H1 (cell line): ENCODE measurements at regions not wholly inside any gene's neighbourhood (a gene's known extent, or its start where the extent isn't known, plus 50 kb on each side); places are given as distances from the start of the nearest gene placed in this dataset.

Experiments used
- CTCF ChIA-PET: fragments of 300-600 bp; sonication (Branson Sonifier 250); formaldehyde crosslinking; loops from one replicate; lab custom pipeline; 2021; ENCODE audit not compliant: partially characterized antibody; lab: Charles Lee
- POLR2A ChIA-PET: fragments of 300-600 bp; sonication (Branson Sonifier 250); formaldehyde crosslinking; loops from one replicate; lab custom pipeline; 2021; ENCODE audit warnings: inconsistent platforms; ENCODE audit not compliant: partially characterized antibody; lab: Charles Lee
- DNase-seq, 2 experiments: peaks; one replicate each; pipeline versions ENCODE4 v3.0.0 to v3.0.0-alpha.2; 2010 to 2022; ENCODE audit warnings: low spot score in 2 of 2, low read depth in 1 of 2, mixed read lengths in 1 of 2
- FAIRE-seq: peaks from 2 replicates; lab custom pipeline; 2011; peaks lifted over from hg19 to GRCh38; lab: Jason Lieb, UNC
- H2AFZ ChIP-seq: 2 replicates; pipeline ENCODE4 v1.8.1; 2012; ENCODE audit warnings: low read length, inconsistent platforms
- H2AK5ac ChIP-seq: 2 replicates; pipeline ENCODE4 v1.6.1; 2013; ENCODE audit warnings: low read depth, low read length
- H2BK120ac ChIP-seq: replicated peaks from 2 replicates; pipeline ENCODE3; 2013; ENCODE audit warnings: low read depth, low read length, inconsistent platforms
- H2BK12ac ChIP-seq: 2 replicates; pipeline ENCODE4 v1.6.1; 2013; ENCODE audit warnings: low read depth, low read length
- H2BK15ac ChIP-seq: 2 replicates; pipeline ENCODE4 v1.6.1; 2013; ENCODE audit warnings: low read length
- H2BK20ac ChIP-seq: 2 replicates; pipeline ENCODE4 v1.6.1; 2013; ENCODE audit warnings: low read length
- H2BK5ac ChIP-seq: 2 replicates; pipeline ENCODE4 v1.6.1; 2013; ENCODE audit warnings: low read depth, low read length
- H3K14ac ChIP-seq: 2 replicates; pipeline ENCODE4 v1.6.1; 2013; ENCODE audit warnings: inconsistent platforms; ENCODE audit not compliant: insufficient read length
- H3K18ac ChIP-seq: 2 replicates; pipeline ENCODE4 v1.6.1; 2013; ENCODE audit warnings: low read length; ENCODE audit errors: extremely low read depth
- H3K23ac ChIP-seq: 2 replicates; pipeline ENCODE4 v1.6.1; 2013; ENCODE audit warnings: inconsistent platforms; ENCODE audit not compliant: insufficient read length
- H3K23me2 ChIP-seq: 2 replicates; pipeline ENCODE4 v1.6.1; 2013; ENCODE audit warnings: low read depth, low read length
- H3K27ac ChIP-seq: 2 replicates; pipeline ENCODE4 v1.6.1; 2011; ENCODE audit warnings: low read depth, low read length, inconsistent platforms
- H3K27me3 ChIP-seq, 4 experiments: replicated peaks in 1 of 4; 1 replicate in 1 of 4; 2 replicates in 3 of 4; pipeline versions ENCODE4 v1.6.1 to v1.8.1; 2011 to 2013; ENCODE audit warnings: low read length in 3 of 4, mild to moderate bottlenecking in 3 of 4, inconsistent platforms in 2 of 4, mixed read lengths in 2 of 4, moderate library complexity in 1 of 4; ENCODE audit not compliant: control insufficient read depth in 3 of 4, insufficient read depth in 3 of 4; ENCODE audit errors: extremely low read depth in 1 of 4
- H3K36me3 ChIP-seq, 4 experiments: 2 replicates each; pipeline versions ENCODE4 v1.6.1 to v1.8.1; 2011 to 2013; ENCODE audit warnings: mild to moderate bottlenecking in 4 of 4, low read length in 3 of 4, moderate library complexity in 2 of 4, control low read depth in 1 of 4, inconsistent platforms in 1 of 4; ENCODE audit not compliant: insufficient read depth in 4 of 4, control insufficient read depth in 2 of 4
- H3K4ac ChIP-seq: replicated peaks from 2 replicates; pipeline ENCODE3; 2013; ENCODE audit warnings: low read length, low read depth, mixed read lengths, inconsistent platforms; ENCODE audit not compliant: insufficient read length
- H3K4me1 ChIP-seq, 4 experiments: replicated peaks in 1 of 4; 1 replicate in 1 of 4; 2 replicates in 3 of 4; pipeline versions ENCODE4 v1.6.1 to v1.8.1; 2011 to 2013; ENCODE audit warnings: low read length in 3 of 4, inconsistent platforms in 2 of 4, mixed read lengths in 1 of 4; ENCODE audit not compliant: insufficient read depth in 4 of 4, control insufficient read depth in 3 of 4
- H3K4me2 ChIP-seq, 2 experiments: 2 replicates each; pipeline versions ENCODE4 v1.6.1 to v1.8.1; 2011 to 2013; ENCODE audit warnings: low read depth in 2 of 2, low read length in 2 of 2, control low read depth in 1 of 2, inconsistent platforms in 1 of 2, mild to moderate bottlenecking in 1 of 2; ENCODE audit not compliant: insufficient read depth in 1 of 2
- H3K4me3 ChIP-seq, 4 experiments: fragments of 200-600, 300-600 bp in 1 of 4; sonication (generic), shearing (Covaris generic), sonication (Bioruptor Twin) in 1 of 4; 2 replicates each; pipeline versions ENCODE4 v1.5.1 to v1.8.1; 2011 to 2016; ENCODE audit warnings: low read length in 4 of 4, low read depth in 3 of 4, control low read depth in 2 of 4, inconsistent platforms in 2 of 4, mild to moderate bottlenecking in 2 of 4, mixed read lengths in 1 of 4, moderate library complexity in 1 of 4; ENCODE audit not compliant: insufficient read depth in 2 of 4; ENCODE audit errors: extremely low read depth in 1 of 4
- H3K56ac ChIP-seq: replicated peaks from 2 replicates; pipeline ENCODE3; 2013; ENCODE audit warnings: low read depth, mild to moderate bottlenecking, mixed read lengths, low read length, inconsistent platforms; ENCODE audit not compliant: insufficient read length
- H3K79me1 ChIP-seq: 2 replicates; pipeline ENCODE4 v1.6.1; 2013; ENCODE audit warnings: low read depth, low read length, control low read depth
- H3K79me2 ChIP-seq, 2 experiments: 2 replicates each; pipeline versions ENCODE4 v1.6.1 to v1.8.1; 2012 to 2013; ENCODE audit warnings: low read length in 2 of 2, mild to moderate bottlenecking in 2 of 2, inconsistent platforms in 1 of 2; ENCODE audit not compliant: insufficient read depth in 2 of 2, control insufficient read depth in 1 of 2
- H3K9ac ChIP-seq, 4 experiments: replicated peaks in 1 of 4; 1 replicate in 1 of 4; 2 replicates in 3 of 4; pipeline versions ENCODE4 v1.6.1 to v1.8.1; 2011 to 2013; ENCODE audit warnings: low read depth in 3 of 4, low read length in 3 of 4, control low read depth in 2 of 4, mild to moderate bottlenecking in 2 of 4, moderate library complexity in 2 of 4, inconsistent platforms in 1 of 4; ENCODE audit errors: extremely low read depth in 1 of 4
- H3K9me3 ChIP-seq, 2 experiments: 2 replicates each; pipeline versions ENCODE4 v1.6.1 to v1.8.1; 2012 to 2013; ENCODE audit warnings: mild to moderate bottlenecking in 2 of 2, moderate library complexity in 2 of 2, control low read depth in 1 of 2, inconsistent platforms in 1 of 2, low read depth in 1 of 2, low read length in 1 of 2, mixed read lengths in 1 of 2; ENCODE audit not compliant: insufficient read depth in 2 of 2
- H4K20me1 ChIP-seq, 2 experiments: replicated peaks in 1 of 2; 2 replicates each; pipeline versions ENCODE3 to v1.8.1; 2011 to 2013; ENCODE audit warnings: inconsistent platforms in 2 of 2, low read length in 2 of 2, mild to moderate bottlenecking in 1 of 2; ENCODE audit not compliant: insufficient read depth in 2 of 2, control insufficient read depth in 1 of 2
- H4K5ac ChIP-seq: 2 replicates; pipeline ENCODE4 v1.6.1; 2013; ENCODE audit warnings: low read length, low read depth, mixed read lengths, inconsistent platforms; ENCODE audit not compliant: insufficient read length
- H4K8ac ChIP-seq: 2 replicates; pipeline ENCODE4 v1.8.0; 2013; ENCODE audit warnings: mild to moderate bottlenecking, moderate library complexity, low read length, inconsistent platforms; ENCODE audit not compliant: insufficient read depth; ENCODE audit errors: extremely low read depth
- H4K91ac ChIP-seq: replicated peaks from 2 replicates; pipeline ENCODE3; 2013; ENCODE audit warnings: low read length, mixed read lengths, inconsistent platforms; ENCODE audit not compliant: insufficient read length
- ATF3 ChIP-seq: IDR thresholded peaks from 2 replicates; pipeline ENCODE4 v1.6.1; 2011; ENCODE audit warnings: low read depth, mild to moderate bottlenecking, low read length; ENCODE audit not compliant: insufficient read depth
- CBX5 ChIP-seq: fragments of 300-800, 300-1000 bp; sonication (generic); IDR thresholded peaks from 2 replicates; pipeline ENCODE4 v1.7.1; 2016; ENCODE audit warnings: antibody characterized with exemption, low read length, low read depth
- EZH2 ChIP-seq: fragments of 200-600 bp; sonication (generic); IDR thresholded peaks from 2 replicates; pipeline ENCODE4 v1.7.1; 2012; ENCODE audit warnings: low read depth, mild to moderate bottlenecking, moderate library complexity, low read length, inconsistent platforms; ENCODE audit not compliant: severe bottlenecking
- GTF2F1 ChIP-seq: IDR thresholded peaks from 2 replicates; pipeline ENCODE4 v1.6.1; 2012; ENCODE audit warnings: low read depth, low read length, improper control_type of control experiment, borderline replicate concordance
- MAFK ChIP-seq: IDR thresholded peaks from 2 replicates; pipeline ENCODE4 v1.6.1; 2012; ENCODE audit warnings: low read depth, mild to moderate bottlenecking, improper control_type of control experiment, low read length
- NANOG ChIP-seq: IDR thresholded peaks from 2 replicates; pipeline ENCODE4 v1.6.1; 2011; ENCODE audit warnings: low read length, low read depth, mild to moderate bottlenecking, inconsistent platforms; ENCODE audit not compliant: insufficient read depth, poor library complexity, severe bottlenecking
- POLR2AphosphoS5 ChIP-seq: IDR thresholded peaks from 2 replicates; pipeline ENCODE4 v1.6.1; 2011; ENCODE audit warnings: low read depth, low read length
- POU5F1 ChIP-seq: IDR thresholded peaks from 2 replicates; pipeline ENCODE4 v1.6.1; 2011; ENCODE audit warnings: low read depth, mild to moderate bottlenecking, low read length, moderate library complexity
- RXRA ChIP-seq: IDR thresholded peaks from 2 replicates; pipeline ENCODE4 v1.6.1; 2011; ENCODE audit warnings: low read depth, mild to moderate bottlenecking, low read length, moderate library complexity; ENCODE audit not compliant: insufficient read depth
- SP1 ChIP-seq: IDR thresholded peaks from 2 replicates; pipeline ENCODE4 v1.6.1; 2011; ENCODE audit warnings: low read depth, low read length
- TBP ChIP-seq: IDR thresholded peaks from 2 replicates; pipeline ENCODE4 v1.6.1; 2011; ENCODE audit warnings: low read depth, low read length, improper control_type of control experiment
- TEAD4 ChIP-seq: IDR thresholded peaks from 2 replicates; pipeline ENCODE4 v1.6.1; 2012; ENCODE audit warnings: low read depth, low read length, inconsistent platforms, mixed read lengths
- WGBS, 2 experiments: shearing (Covaris generic) in 1 of 2; methylation state at CpG; one replicate each; pipeline versions ENCODE4 v1.1.6 to v1.1.7; 2013 to 2015; ENCODE audit warnings: low lambda C conversion rate in 2 of 2, mixed read lengths in 2 of 2, inconsistent platforms in 1 of 2, low coverage in 1 of 2, missing lambda C conversion rate in 1 of 2; ENCODE audit not compliant: insufficient replicate concordance in 2 of 2, insufficient coverage in 1 of 2, insufficient read length in 1 of 2; ENCODE audit errors: extremely low coverage in 1 of 2, missing lambda C conversion rate in 1 of 2; 5-methylcytosine and 5-hydroxymethylcytosine counted together

- Histone ChIP-seq H2BK120ac (no peak overlapping the region), H3K14ac (no peak overlapping the region), H2AFZ (no peak overlapping the region), H2BK15ac (no peak overlapping the region), H3K56ac (no peak overlapping the region), H4K20me1 (no peaks in the 10 kb centered on the region), H3K4me1 (0 out of 7 replicates have a peak, but pooled peaks cover 0 to 2% (median 0%) of the 10 kb centered on the region in 4 experiments), H3K18ac (no peak overlapping the region), H2BK12ac (no peak overlapping the region), H3K27me3 (no peaks in the 10 kb centered on the region), H3K9ac (no peak overlapping the region), H3K9me3 (no peaks in the 10 kb centered on the region), H4K5ac (no peak overlapping the region), H3K4ac (no peak overlapping the region), H3K79me1 (no peaks in the 10 kb centered on the region)
- DNase-seq (no peak), FAIRE-seq (no peak)
- CTCF ChIA-PET: interaction anchor here (0.6 kb wide), 1 partner anchor 35 kb away, joined by 3 read pairs; no protein-coding TSS in a partner anchor
- 81% methylated on average over 12 of the region's 12 CpGs; no CpG with 5 or more reads in 1 of the 2 experiments for whole genome bisulfite sequencing, 2 experiments
- TF ChIP-seq POU5F1 (no peak), CBX5 (no peak), MAFK (no peak), GTF2F1 (no peak), SP1 (no peak), EZH2 (no peak), NANOG (no peak), POLR2AphosphoS5 (no peak), TEAD4 (no peak), ATF3 (no peak), RXRA (no peak), TBP (no peak)
- TF ChIP-seq, all 59 proteins: peak for 0
- H2BK5ac ChIP-seq: no peak overlapping the region
- H2AK5ac ChIP-seq: no peak overlapping the region
- no peaks in the 10 kb centered on the region for H3K36me3 ChIP-seq
- no peak overlapping the region for H4K8ac ChIP-seq
- H4K91ac ChIP-seq: no peak overlapping the region
- H3K79me2 ChIP-seq: no peaks in the 10 kb centered on the region
- H3K23ac ChIP-seq: no peak overlapping the region
- H3K4me2 ChIP-seq: no peak overlapping the region
- no peak overlapping the region for H3K4me3 ChIP-seq
- no peaks in the 10 kb centered on the region for H3K23me2 ChIP-seq
- H2BK20ac ChIP-seq: no peak overlapping the region
- POLR2A ChIA-PET: no interaction called here
- no peak overlapping the region for H3K27ac ChIP-seq
Observed at GRCh38 chr3:31232055-31233025, 300.4 kb upstream of the STT3B start.
